GM12864 (cell line): ENCODE measurements at regions not wholly inside any gene's neighbourhood (a gene's known extent, or its start where the extent isn't known, plus 50 kb on each side); places are given as distances from the start of the nearest gene placed in this dataset.
"Not testable (repeated sequence)": the region's sequence is repeated elsewhere in the genome, so short reads cannot be mapped to it uniquely, and the experiment has no call there.

Experiments used
- DNase-seq: peaks from one replicate; pipeline ENCODE4 v3.0.0-alpha.2; 2011; ENCODE audit warnings: low read depth
- H3K4me3 ChIP-seq: 2 replicates; pipeline ENCODE4 v1.5.1; 2011; ENCODE audit warnings: mild to moderate bottlenecking, low read depth, low read length, control low read depth
- TF ChIP-seq, protein P1 (sequence below): IDR thresholded peaks from 2 replicates; pipeline ENCODE4 v1.5.1; 2011; ENCODE audit warnings: low read depth, mild to moderate bottlenecking, moderate library complexity, low read length, control low read depth, inconsistent platforms; ENCODE audit errors: missing control alignments

DNA sequence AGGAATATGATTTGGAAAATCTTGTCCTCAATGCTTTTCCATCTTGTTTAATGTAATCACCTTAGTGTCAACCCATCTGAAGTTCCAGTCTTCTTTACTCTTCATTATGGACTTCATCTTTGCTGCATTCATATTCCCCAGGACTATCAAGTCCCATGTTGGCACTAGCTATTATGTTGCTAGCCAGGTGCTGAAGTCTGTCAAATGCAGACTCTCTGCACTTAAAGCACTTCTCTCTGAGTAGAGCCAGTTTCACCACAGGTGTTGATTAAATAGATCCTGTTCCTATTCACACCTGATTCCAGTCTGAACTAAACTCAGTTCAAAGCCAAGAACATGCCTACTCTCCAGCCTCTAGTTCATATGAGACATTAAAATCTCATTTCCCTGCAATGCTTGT, 75.0 kb upstream of the PKN2 start:
- TF ChIP-seq, protein P1, sequence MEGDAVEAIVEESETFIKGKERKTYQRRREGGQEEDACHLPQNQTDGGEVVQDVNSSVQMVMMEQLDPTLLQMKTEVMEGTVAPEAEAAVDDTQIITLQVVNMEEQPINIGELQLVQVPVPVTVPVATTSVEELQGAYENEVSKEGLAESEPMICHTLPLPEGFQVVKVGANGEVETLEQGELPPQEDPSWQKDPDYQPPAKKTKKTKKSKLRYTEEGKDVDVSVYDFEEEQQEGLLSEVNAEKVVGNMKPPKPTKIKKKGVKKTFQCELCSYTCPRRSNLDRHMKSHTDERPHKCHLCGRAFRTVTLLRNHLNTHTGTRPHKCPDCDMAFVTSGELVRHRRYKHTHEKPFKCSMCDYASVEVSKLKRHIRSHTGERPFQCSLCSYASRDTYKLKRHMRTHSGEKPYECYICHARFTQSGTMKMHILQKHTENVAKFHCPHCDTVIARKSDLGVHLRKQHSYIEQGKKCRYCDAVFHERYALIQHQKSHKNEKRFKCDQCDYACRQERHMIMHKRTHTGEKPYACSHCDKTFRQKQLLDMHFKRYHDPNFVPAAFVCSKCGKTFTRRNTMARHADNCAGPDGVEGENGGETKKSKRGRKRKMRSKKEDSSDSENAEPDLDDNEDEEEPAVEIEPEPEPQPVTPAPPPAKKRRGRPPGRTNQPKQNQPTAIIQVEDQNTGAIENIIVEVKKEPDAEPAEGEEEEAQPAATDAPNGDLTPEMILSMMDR, result no peak
- no peak for DNase-seq

GRCh38 chr1:88610687-88611086, 73.4 kb upstream of the PKN2 start:
- TF ChIP-seq, protein P1, result no peak
- H3K4me3 ChIP-seq, result no peak overlapping the region
- no peak for DNase-seq

More for the DNA sequence above, 75.0 kb upstream of the PKN2 start:
- no peak overlapping the region for H3K4me3 ChIP-seq

DNA sequence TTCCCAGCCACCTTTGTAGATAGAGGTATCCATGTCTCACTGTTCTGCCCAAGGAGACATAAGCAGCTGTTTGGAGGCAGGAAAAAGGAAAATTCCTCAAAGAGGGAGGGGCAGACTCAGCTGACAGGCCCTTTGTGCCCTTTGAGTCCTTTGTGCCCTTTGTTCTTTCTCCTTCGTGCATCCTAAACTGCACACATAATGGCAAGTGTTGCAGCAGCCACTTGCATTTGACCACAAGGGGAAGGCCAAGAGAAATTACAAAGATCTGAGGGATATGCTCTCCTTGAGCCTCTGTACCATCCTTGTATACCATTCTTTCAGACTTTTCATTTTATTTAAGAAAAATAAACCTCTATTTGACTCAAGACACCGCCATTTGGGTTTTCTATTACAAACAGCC, 71.8 kb upstream of the PKN2 start:
- H3K4me3 ChIP-seq, result no peak overlapping the region
- DNase-seq, result no peak
- TF ChIP-seq, protein P1, result no peak

- no peak for DNase-seq
- TF ChIP-seq, protein P1, result no peak
- H3K4me3 ChIP-seq, result no peak overlapping the region
These were observed 71.3 kb upstream of the PKN2 start for GRCh38 chr1:88612773-88613172.

- DNase-seq, result no peak
- H3K4me3 ChIP-seq, result no peak overlapping the region
- TF ChIP-seq, protein P1, result no peak
These were observed 65.7 kb upstream of the PKN2 start for GRCh38 chr1:88618331-88618730.

DNA sequence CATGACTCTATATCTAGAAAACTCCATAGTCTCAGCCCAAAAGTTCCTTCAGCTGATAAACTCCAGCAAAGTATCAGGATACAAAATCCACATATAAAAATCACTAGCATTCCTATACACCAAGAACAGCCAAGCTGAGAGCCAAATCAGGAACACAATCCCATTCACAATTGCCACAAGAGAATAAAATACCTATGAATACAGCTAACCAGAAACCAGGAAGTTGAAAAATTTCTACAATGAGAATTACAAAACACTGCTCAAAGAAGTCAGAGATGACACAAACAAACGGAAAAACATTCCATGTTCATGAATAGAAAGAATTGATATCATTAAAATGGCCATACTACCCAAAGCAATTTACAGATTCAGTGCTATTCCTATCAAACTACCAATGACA, 61.0 kb upstream of the PKN2 start:
- DNase-seq, H3K4me3 ChIP-seq: not testable (repeated sequence)
